HCT116 (cell line): ENCODE measurements at regions not wholly inside any gene's neighbourhood (a gene's known extent, or its start where the extent isn't known, plus 50 kb on each side); places are given as distances from the start of the nearest gene placed in this dataset.

Source experiments
- ATAC-seq: fragments of 200-7000 bp; cut with Tn5 transposase; 2 replicates; pipeline ENCODE4 v1.9.1; 2020; ENCODE audit warnings: mild to moderate bottlenecking, moderate library complexity
- BruUV-seq: library from RNA; stranded (reverse); fragments of 400-500 nt; replicated peaks from 2 replicates; lab custom pipeline; 2021; lab: Mats Ljungman, UMichigan
- CTCF ChIA-PET: fragments of 300-600 bp; sonication (Branson Sonifier 250); formaldehyde crosslinking; loops from one replicate; lab custom pipeline; 2021; ENCODE audit warnings: antibody characterized with exemption; lab: Charles Lee
- POLR2A ChIA-PET: fragments of 300-600, 350-600 bp; sonication (Branson Sonifier 250); formaldehyde crosslinking; loops from one replicate; lab custom pipeline; 2021; ENCODE audit warnings: antibody characterized with exemption; lab: Charles Lee
- RAD21 ChIA-PET, 2 experiments: fragments of 300-600 bp; sonication (Branson Sonifier 250); formaldehyde crosslinking; loops; one replicate each; lab custom pipeline; 2023; ENCODE audit warnings: low total read pairs in 2 of 2; ENCODE audit not compliant: uncharacterized antibody in 2 of 2, unreplicated experiment in 2 of 2, low non-redundant PET in 1 of 2; lab: Charles Lee
- DNase-seq: peaks from one replicate; pipeline ENCODE4 v3.0.0-alpha.2; 2010; ENCODE audit warnings: low read depth, low spot score
- H2AFZ ChIP-seq: fragments of 200-600 bp; shearing (Covaris generic), sonication (generic); 2 replicates; pipeline ENCODE4 v1.6.1; 2017; ENCODE audit warnings: low read depth, mixed run types, mixed read lengths, antibody characterized with exemption, low read length; ENCODE audit not compliant: poor library complexity, severe bottlenecking
- H3K27ac ChIP-seq: 2 replicates; pipeline ENCODE4 v1.5.1; 2012; ENCODE audit warnings: low read depth, low read length
- H3K27me3 ChIP-seq: fragments of 200-600 bp; sonication (generic); 2 replicates; pipeline ENCODE4 v1.6.1; 2016; ENCODE audit warnings: mixed run types, low read length, mixed read lengths; ENCODE audit not compliant: insufficient read depth
- H3K36me3 ChIP-seq, 2 experiments: fragments of 200-500 bp in 1 of 2; fragments of 200-600 bp in 1 of 2; sonication (Bioruptor generic) in 1 of 2; sonication (generic) in 1 of 2; 2 replicates each; pipeline versions ENCODE4 v1.5.1 to v1.6.1; 2014 to 2016; ENCODE audit warnings: low read length in 2 of 2, inconsistent platforms in 1 of 2, mixed read lengths in 1 of 2, mixed run types in 1 of 2; ENCODE audit not compliant: insufficient read depth in 2 of 2, control insufficient read depth in 1 of 2
- H3K4me1 ChIP-seq, 2 experiments: fragments of 200-600 bp in 1 of 2; sonication (generic) in 1 of 2; 2 replicates each; pipeline versions ENCODE4 v1.5.1 to v1.6.1; 2012 to 2017; ENCODE audit warnings: low read length in 2 of 2, inconsistent platforms in 1 of 2, mild to moderate bottlenecking in 1 of 2, mixed read lengths in 1 of 2, mixed run types in 1 of 2, moderate library complexity in 1 of 2; ENCODE audit not compliant: insufficient read depth in 2 of 2, control insufficient read depth in 1 of 2
- H3K4me2 ChIP-seq: fragments of 200-600 bp; sonication (generic); 2 replicates; pipeline ENCODE4 v1.6.1; 2017; ENCODE audit warnings: mixed run types, low read length, mixed read lengths
- H3K4me3 ChIP-seq, 2 experiments: fragments of 200-600 bp in 1 of 2; sonication (generic) in 1 of 2; replicated peaks in 1 of 2; 2 replicates each; pipeline ENCODE4 v1.5.1; 2011 to 2016; ENCODE audit warnings: low read length in 2 of 2, control low read depth in 1 of 2, low read depth in 1 of 2, mild to moderate bottlenecking in 1 of 2, mixed read lengths in 1 of 2, mixed run types in 1 of 2
- H3K79me2 ChIP-seq: fragments of 200-600 bp; sonication (generic); 2 replicates; pipeline ENCODE4 v1.6.1; 2017; ENCODE audit warnings: mild to moderate bottlenecking, mixed run types, low read length, moderate library complexity, mixed read lengths; ENCODE audit not compliant: insufficient read depth
- H3K9ac ChIP-seq: fragments of 200-600 bp; sonication (generic); 2 replicates; pipeline ENCODE4 v1.6.1; 2016; ENCODE audit warnings: low read length, mixed read lengths
- H3K9me2 ChIP-seq: fragments of 200-600 bp; sonication (generic), shearing (Covaris generic); 2 replicates; pipeline ENCODE4 v1.6.1; 2017; ENCODE audit warnings: mixed run types, mild to moderate bottlenecking, moderate library complexity; ENCODE audit not compliant: insufficient read depth
- H3K9me3 ChIP-seq, 2 experiments: fragments of 200-500 bp in 1 of 2; fragments of 200-600 bp in 1 of 2; sonication (Bioruptor generic) in 1 of 2; sonication (generic) in 1 of 2; 2 replicates each; pipeline ENCODE4 v1.6.1; 2014 to 2017; ENCODE audit warnings: low read length in 2 of 2, mixed read lengths in 2 of 2, inconsistent platforms in 1 of 2, low read depth in 1 of 2, mild to moderate bottlenecking in 1 of 2, mixed run types in 1 of 2, moderate library complexity in 1 of 2; ENCODE audit not compliant: control insufficient read depth in 1 of 2, insufficient read depth in 1 of 2
- H4K20me1 ChIP-seq: fragments of 200-600 bp; sonication (generic), shearing (Covaris generic); 2 replicates; pipeline ENCODE4 v1.6.1; 2017; ENCODE audit warnings: mixed run types, mild to moderate bottlenecking, moderate library complexity; ENCODE audit not compliant: insufficient read depth
- CEBPB ChIP-seq: IDR thresholded peaks from 2 replicates; pipeline ENCODE4 v1.6.1; 2012; ENCODE audit warnings: low read depth
- EGR1 ChIP-seq: IDR thresholded peaks from 2 replicates; pipeline ENCODE4 v1.6.1; 2012; ENCODE audit warnings: low read depth
- ELF1 ChIP-seq: IDR thresholded peaks from 2 replicates; pipeline ENCODE4 v1.6.1; 2012; ENCODE audit warnings: low read depth, borderline replicate concordance
- EZH2 ChIP-seq: fragments of 200-600 bp; sonication (generic); IDR thresholded peaks from 2 replicates; pipeline ENCODE4 v1.6.1; 2017; ENCODE audit warnings: antibody characterized with exemption, mixed run types
- FOSL1 ChIP-seq: IDR thresholded peaks from 2 replicates; pipeline ENCODE4 v1.6.1; 2012; ENCODE audit warnings: low read depth
- POLR2A ChIP-seq: IDR thresholded peaks from 2 replicates; pipeline ENCODE4 v1.7.0; 2011; ENCODE audit warnings: borderline replicate concordance; ENCODE audit not compliant: insufficient read depth, insufficient read length; ENCODE audit errors: extremely low read depth
- RAD21 ChIP-seq: IDR thresholded peaks from 2 replicates; pipeline ENCODE4 v1.6.1; 2012; ENCODE audit warnings: low read depth, mild to moderate bottlenecking
- SP1 ChIP-seq: IDR thresholded peaks from 2 replicates; pipeline ENCODE4 v1.6.1; 2012; ENCODE audit warnings: low read depth
- SRF ChIP-seq: IDR thresholded peaks from 2 replicates; pipeline ENCODE4 v1.6.1; 2012; ENCODE audit warnings: low read depth
- TCF7L2 ChIP-seq: IDR thresholded peaks from 2 replicates; pipeline ENCODE4 v1.7.0; 2011; ENCODE audit warnings: borderline replicate concordance, inconsistent platforms; ENCODE audit not compliant: insufficient read depth, insufficient read length; ENCODE audit errors: extremely low read depth
- YY1 ChIP-seq: IDR thresholded peaks from 2 replicates; pipeline ENCODE4 v1.6.1; 2011; ENCODE audit warnings: low read length, low read depth, moderate library complexity, mild to moderate bottlenecking; ENCODE audit not compliant: insufficient replicate concordance; ENCODE audit errors: extremely low read depth
- ZNF274 ChIP-seq: fragments of 200-500 bp; sonication (Bioruptor generic); IDR thresholded peaks from 2 replicates; pipeline ENCODE4 v1.6.1; 2014; ENCODE audit warnings: mild to moderate bottlenecking, low read depth, low read length, inconsistent platforms
- intact Hi-C: fragments of 100-400 bp; cut with micrococcal nuclease; formaldehyde crosslinking; loops from 2 replicates; pipeline ENCODE4 v1.10.0; 2022
- TF ChIP-seq, protein P1 (sequence below): IDR thresholded peaks from 2 replicates; pipeline ENCODE4 v1.6.1; 2012
- TF ChIP-seq, protein P2 (sequence below): IDR thresholded peaks from 2 replicates; pipeline ENCODE4 v1.6.1; 2012

DNA sequence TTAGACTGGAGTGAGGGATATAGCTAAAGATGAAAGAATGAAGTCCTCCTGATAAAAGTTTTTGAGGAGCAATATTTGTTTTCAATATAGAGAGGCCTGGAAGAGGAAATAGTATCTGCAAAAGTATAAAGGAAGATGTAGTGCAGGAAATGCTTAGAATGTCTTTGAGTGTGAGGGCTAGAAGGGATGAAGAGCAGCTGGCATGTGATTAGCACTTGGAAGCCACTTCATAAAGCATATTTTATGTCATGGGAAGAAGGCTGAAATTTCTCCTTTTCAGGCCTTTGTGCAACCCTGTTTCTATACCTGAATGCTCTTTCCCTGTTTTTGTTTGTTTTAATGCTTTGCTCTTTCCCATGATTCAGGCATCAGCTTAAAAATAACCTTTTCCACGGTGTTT, 323.3 kb upstream of the DEPDC1 start:
- CTCF ChIA-PET = interaction anchor here (1.5 kb wide), 1 partner anchor 197 kb away, joined by 4 read pairs; no protein-coding TSS in a partner anchor

GRCh38 chr1:68826836-68827235, 330.0 kb upstream of the DEPDC1 start:
- POLR2A ChIA-PET = no interaction called here
- Histone ChIP-seq H3K36me3 (no peaks in the 10 kb centered on the region), H2AFZ (no peak overlapping the region), H3K79me2 (no peaks in the 10 kb centered on the region), H3K4me2 (no peak overlapping the region), H3K9ac (no peak overlapping the region), H3K9me2 (no peaks in the 10 kb centered on the region), H4K20me1 (no peaks in the 10 kb centered on the region)
- intact Hi-C loops = no loop called here
- no TSS peak for BruUV-seq
- TF ChIP-seq EGR1 = no peak
- TF ChIP-seq, protein P1, sequence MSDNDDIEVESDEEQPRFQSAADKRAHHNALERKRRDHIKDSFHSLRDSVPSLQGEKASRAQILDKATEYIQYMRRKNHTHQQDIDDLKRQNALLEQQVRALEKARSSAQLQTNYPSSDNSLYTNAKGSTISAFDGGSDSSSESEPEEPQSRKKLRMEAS = no peak
- no peak for TF ChIP-seq FOSL1
- TF ChIP-seq ZNF274 = no peak
- no peak for TF ChIP-seq EZH2
- no peak for TF ChIP-seq SRF
- TF ChIP-seq, protein P2, sequence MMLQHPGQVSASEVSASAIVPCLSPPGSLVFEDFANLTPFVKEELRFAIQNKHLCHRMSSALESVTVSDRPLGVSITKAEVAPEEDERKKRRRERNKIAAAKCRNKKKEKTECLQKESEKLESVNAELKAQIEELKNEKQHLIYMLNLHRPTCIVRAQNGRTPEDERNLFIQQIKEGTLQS = no peak
- TF ChIP-seq POLR2A = no peak
- no peak for TF ChIP-seq SP1
- TF ChIP-seq ELF1 = no peak
- no peak for TF ChIP-seq CEBPB
- no peak for TF ChIP-seq YY1
- no peak for TF ChIP-seq TCF7L2
- TF ChIP-seq, all 23 proteins: peak for 0
- RAD21 ChIA-PET = no interaction called here
- no peak for DNase-seq
- ATAC-seq = no peak
- Histone ChIP-seq H3K27ac (no peak overlapping the region), H3K4me3 (no peak overlapping the region), H3K4me1 (no peaks in the 10 kb centered on the region), H3K27me3 (no peaks in the 10 kb centered on the region), H3K9me3 (no peaks in the 10 kb centered on the region)
- CTCF ChIA-PET = no interaction called here

More for the DNA sequence above, 323.3 kb upstream of the DEPDC1 start:
- DNase-seq (no peak), ATAC-seq (no peak)
- BruUV-seq = no TSS peak
- Histone ChIP-seq H3K9ac (no peak overlapping the region), H3K79me2 (no peaks in the 10 kb centered on the region), H3K9me3 (no peaks in the 10 kb centered on the region), H3K4me2 (no peak overlapping the region)
- no peak for TF ChIP-seq TCF7L2
- TF ChIP-seq FOSL1 = no peak
- TF ChIP-seq, protein P2 = no peak
- no peak for TF ChIP-seq RAD21
- TF ChIP-seq, all 23 proteins: peak for 0
- Histone ChIP-seq H3K4me3 (no peak overlapping the region), H2AFZ (no peak overlapping the region), H3K27ac (no peak overlapping the region), H3K4me1 (no peaks in the 10 kb centered on the region), H3K9me2 (no peaks in the 10 kb centered on the region; the same call in 1 of the 2 replicates), H3K36me3 (no peaks in the 10 kb centered on the region), H3K27me3 (no peaks in the 10 kb centered on the region), H4K20me1 (no peaks in the 10 kb centered on the region)
- RAD21 ChIA-PET = no interaction called here
- intact Hi-C loops = no loop called here
- POLR2A ChIA-PET = no interaction called here
